Keratinocyte (primary cell): ENCODE measurements at regions not wholly inside any gene's neighbourhood (a gene's known extent, or its start where the extent isn't known, plus 50 kb on each side); places are given as distances from the start of the nearest gene placed in this dataset.

Experiments
- DNase-seq: peaks from one replicate; pipeline ENCODE4 v3.0.0-alpha.2; 2011; ENCODE audit warnings: low read depth, missing footprints, low spot score
- FAIRE-seq: peaks from 2 replicates; lab custom pipeline; 2011; peaks lifted over from hg19 to GRCh38; lab: Jason Lieb, UNC
- H2AFZ ChIP-seq: 2 replicates; pipeline ENCODE4 v1.6.0; 2012; ENCODE audit warnings: low read length, control low read depth, inconsistent platforms; ENCODE audit not compliant: control insufficient read depth
- H3K27ac ChIP-seq: 2 replicates; pipeline ENCODE4 v1.5.1; 2011; ENCODE audit warnings: low read length; ENCODE audit not compliant: control insufficient read depth, insufficient read depth
- H3K27me3 ChIP-seq: 3 replicates; pipeline ENCODE4 v1.6.0; 2011; ENCODE audit warnings: low read length; ENCODE audit not compliant: control insufficient read depth, insufficient read depth; ENCODE audit errors: extremely low read depth
- H3K36me3 ChIP-seq, 2 experiments: 2 replicates in 1 of 2; 3 replicates in 1 of 2; pipeline ENCODE4 v1.5.1; 2011; ENCODE audit warnings: low read length in 2 of 2, mild to moderate bottlenecking in 1 of 2; ENCODE audit not compliant: control insufficient read depth in 2 of 2, insufficient read depth in 2 of 2; ENCODE audit errors: extremely low read depth in 1 of 2
- H3K4me1 ChIP-seq: 3 replicates; pipeline ENCODE4 v1.5.1; 2011; ENCODE audit warnings: low read length; ENCODE audit not compliant: control insufficient read depth, insufficient read depth; ENCODE audit errors: extremely low read depth
- H3K4me2 ChIP-seq: 3 replicates; pipeline ENCODE4 v1.6.0; 2011; ENCODE audit warnings: low read depth, low read length; ENCODE audit not compliant: control insufficient read depth, insufficient read depth; ENCODE audit errors: extremely low read depth
- H3K4me3 ChIP-seq, 3 experiments: fragments of 200-600 bp in 1 of 3; sonication (generic) in 1 of 3; 2 replicates in 2 of 3; 3 replicates in 1 of 3; pipeline ENCODE4 v1.5.1; 2011 to 2016; ENCODE audit warnings: low read length in 3 of 3, mild to moderate bottlenecking in 3 of 3, control low read depth in 2 of 3, inconsistent platforms in 1 of 3, low read depth in 1 of 3, mixed read lengths in 1 of 3, mixed run types in 1 of 3, moderate library complexity in 1 of 3; ENCODE audit not compliant: control insufficient read depth in 2 of 3, insufficient read depth in 2 of 3; ENCODE audit errors: extremely low read depth in 1 of 3
- H3K79me2 ChIP-seq: 2 replicates; pipeline ENCODE4 v1.6.0; 2012; ENCODE audit warnings: low read length; ENCODE audit not compliant: control insufficient read depth, insufficient read depth
- H3K9ac ChIP-seq: 3 replicates; pipeline ENCODE4 v1.6.0; 2011; ENCODE audit warnings: low read length; ENCODE audit not compliant: control insufficient read depth, insufficient read depth; ENCODE audit errors: extremely low read depth
- H3K9me1 ChIP-seq: 3 replicates; pipeline ENCODE4 v1.6.0; 2011; ENCODE audit warnings: low read length; ENCODE audit not compliant: control insufficient read depth, insufficient read depth; ENCODE audit errors: extremely low read depth
- H3K9me3 ChIP-seq: 2 replicates; pipeline ENCODE4 v1.5.1; 2012; ENCODE audit warnings: low read depth, low read length; ENCODE audit not compliant: control insufficient read depth
- H4K20me1 ChIP-seq: 3 replicates; pipeline ENCODE4 v1.6.0; 2011; ENCODE audit warnings: low read length; ENCODE audit not compliant: control insufficient read depth, insufficient read depth; ENCODE audit errors: extremely low read depth
- CTCF ChIP-seq, 3 experiments: IDR thresholded peaks in 1 of 3; conservative IDR thresholded peaks in 1 of 3; optimal IDR thresholded peaks in 1 of 3; 2 replicates in 2 of 3; 3 replicates in 1 of 3; pipeline versions ENCODE3 to v1.5.1; 2011; ENCODE audit warnings: low read length in 3 of 3, mild to moderate bottlenecking in 3 of 3, moderate library complexity in 2 of 3, control low read depth in 1 of 3, inconsistent platforms in 1 of 3; ENCODE audit not compliant: insufficient read depth in 2 of 3; ENCODE audit errors: extremely low read depth in 1 of 3
- EZH2 ChIP-seq: IDR thresholded peaks from one replicate; pipeline ENCODE4 v1.6.1; 2012; ENCODE audit warnings: inconsistent platforms, mild to moderate bottlenecking, low read length, moderate library complexity
- dilution Hi-C: fragments of 300-500 bp; cut with MboI; formaldehyde crosslinking; loops from one replicate; pipeline ENCODE4 v1.7.0; 2020; ENCODE audit warnings: low sequenced_read_pairs; ENCODE audit not compliant: extremely low pct_ligation_motif_present

DNA sequence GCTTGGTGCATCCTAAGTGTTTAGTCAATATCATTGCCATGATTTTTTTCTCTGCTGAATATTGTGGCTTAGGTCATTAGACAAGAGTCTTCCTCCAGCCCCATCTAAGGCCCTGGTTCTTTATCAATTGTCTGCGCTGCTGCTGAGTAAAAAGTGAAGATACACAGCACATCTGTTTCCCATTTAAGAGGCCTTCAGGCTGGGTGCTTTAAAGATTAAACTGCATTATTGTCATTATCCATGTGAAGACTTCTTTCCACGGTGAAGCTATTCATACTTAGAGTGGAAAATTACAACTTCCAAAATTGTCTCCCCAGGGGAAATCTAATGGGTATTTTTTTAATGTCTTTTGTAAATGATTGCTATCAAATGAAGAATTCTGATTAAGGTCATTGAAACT, 719.8 kb upstream of the LRRC4C start:
- dilution Hi-C loops = no loop called here
- FAIRE-seq = no peak

GRCh38 chr11:42195289-42196013, 736.0 kb upstream of the LRRC4C start:
- no peak for FAIRE-seq
- H3K4me3 ChIP-seq = no peak overlapping the region

More for the DNA sequence above, 719.8 kb upstream of the LRRC4C start:
- no peak overlapping the region for H3K27ac ChIP-seq
- no peak for DNase-seq
- H3K36me3 ChIP-seq = no peaks in the 10 kb centered on the region
- no peaks in the 10 kb centered on the region for H3K9me1 ChIP-seq
- H2AFZ ChIP-seq = no peak overlapping the region
- TF ChIP-seq EZH2 = no peak
- TF ChIP-seq CTCF (optimal IDR thresholded peaks at IDR 0.05 in 1 of 3, IDR thresholded peaks at IDR 0.05 in 1 of 3, conservative IDR thresholded peaks at IDR 0.05 in 1 of 3; ENCODE audit: extremely low read depth in 1 of 3, insufficient read depth in 2 of 3, low read length in 3 of 3) = no peak
- no peaks in the 10 kb centered on the region for H4K20me1 ChIP-seq
- H3K79me2 ChIP-seq = no peaks in the 10 kb centered on the region
- no peak overlapping the region for H3K4me2 ChIP-seq
- H3K9ac ChIP-seq = no peak overlapping the region
- H3K9me3 ChIP-seq = no peaks in the 10 kb centered on the region
- H3K4me1 ChIP-seq = peaks cover 9% of the 10 kb centered on the region
- no peak overlapping the region for H3K4me3 ChIP-seq
- no peaks in the 10 kb centered on the region for H3K27me3 ChIP-seq

More at GRCh38 chr11:42195289-42196013, 736.0 kb upstream of the LRRC4C start:
- TF ChIP-seq EZH2 (no peak), CTCF (optimal IDR thresholded peaks at IDR 0.05 in 1 of 3, IDR thresholded peaks at IDR 0.05 in 1 of 3, conservative IDR thresholded peaks at IDR 0.05 in 1 of 3; ENCODE audit: extremely low read depth in 1 of 3, insufficient read depth in 2 of 3, low read length in 3 of 3) (no peak)
- Histone ChIP-seq H3K36me3 (no peaks in the 10 kb centered on the region), H3K4me1 (no peaks in the 10 kb centered on the region), H3K9ac (no peak overlapping the region), H4K20me1 (no peaks in the 10 kb centered on the region), H3K27ac (no peak overlapping the region), H3K27me3 (peaks cover 4% of the 10 kb centered on the region), H3K4me2 (no peak overlapping the region), H2AFZ (no peak overlapping the region), H3K79me2 (no peaks in the 10 kb centered on the region), H3K9me3 (no peaks in the 10 kb centered on the region), H3K9me1 (no peaks in the 10 kb centered on the region)
- DNase-seq = no peak
- dilution Hi-C loops = no loop called here
